Chondrocyte (in vitro differentiated cells): ENCODE measurements at regions not wholly inside any gene's neighbourhood (a gene's known extent, or its start where the extent isn't known, plus 50 kb on each side); places are given as distances from the start of the nearest gene placed in this dataset.

ENCODE experiments used
- DNase-seq: peaks from one replicate; pipeline ENCODE4 v3.0.0; 2021; ENCODE audit warnings: mixed read lengths, low spot score
- H3K27ac Mint-ChIP-seq: one replicate; pipeline ENCODE4 v1.8.0; 2021; ENCODE audit warnings: mild to moderate bottlenecking, moderate library complexity, mixed read lengths; ENCODE audit not compliant: unreplicated experiment
- H3K27me3 Mint-ChIP-seq: 2 replicates; pipeline ENCODE4 v1.8.0; 2021; ENCODE audit warnings: low read depth, mixed read lengths
- H3K36me3 Mint-ChIP-seq: 2 replicates; pipeline ENCODE4 v1.8.0; 2021; ENCODE audit warnings: low read depth, mixed read lengths
- H3K4me1 Mint-ChIP-seq: 2 replicates; pipeline ENCODE4 v1.8.0; 2021; ENCODE audit warnings: low read depth, mild to moderate bottlenecking, mixed read lengths
- H3K4me3 Mint-ChIP-seq: one replicate; pipeline ENCODE4 v1.8.0; 2021; ENCODE audit warnings: mild to moderate bottlenecking, moderate library complexity, mixed read lengths; ENCODE audit not compliant: unreplicated experiment
- H3K9me3 Mint-ChIP-seq: 2 replicates; pipeline ENCODE4 v1.8.0; 2021; ENCODE audit warnings: low read depth, mixed read lengths
- TF ChIP-seq, protein P1 (sequence below): fragments of 200-600 bp; sonication (generic); IDR thresholded peaks from 2 replicates; pipeline ENCODE4 v1.5.0; 2021; ENCODE audit warnings: antibody characterized with exemption, mild to moderate bottlenecking, moderate library complexity

DNA sequence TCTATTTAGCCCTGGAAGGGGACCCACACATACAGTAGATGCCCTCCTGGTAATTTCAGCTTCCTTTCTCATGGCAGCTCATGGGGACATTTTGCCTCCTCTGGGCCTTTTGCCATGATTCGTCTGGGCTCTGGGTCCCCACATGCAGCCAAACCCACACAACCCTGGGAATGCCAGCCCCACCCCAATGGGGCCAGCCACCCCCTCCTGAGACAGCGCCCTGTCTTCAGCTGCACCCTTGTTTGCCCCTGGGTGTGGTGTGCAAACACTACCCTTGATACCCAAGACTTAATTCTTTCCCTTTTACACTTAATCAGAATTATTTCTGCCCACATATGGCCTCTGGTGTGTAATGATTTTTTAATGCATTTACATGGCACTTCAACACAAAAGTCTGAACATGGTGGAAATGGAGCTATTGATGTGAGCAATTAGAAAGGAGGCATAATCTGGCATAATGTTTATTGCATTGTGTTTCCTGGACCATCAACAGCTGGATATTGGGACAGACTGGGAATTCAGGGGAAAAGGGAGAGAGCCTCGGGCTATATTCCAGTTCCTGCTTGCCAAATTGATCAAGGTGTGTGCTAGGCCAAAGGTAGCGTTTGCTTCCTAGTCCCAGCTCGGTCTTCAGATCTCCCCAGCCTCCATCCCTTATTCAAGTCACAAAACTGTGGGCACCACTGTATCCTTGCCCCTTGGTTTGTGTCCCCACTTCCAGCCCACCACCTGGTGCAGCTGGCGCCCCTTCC, 85.0 kb upstream of the ANO1 start:
- Mint-ChIP-seq H3K27ac (no peak overlapping the region), H3K4me3 (no peak overlapping the region), H3K4me1 (no peaks in the 10 kb centered on the region), H3K36me3 (peaks cover 11% of the 10 kb centered on the region), H3K27me3 (peaks cover 58% of the 10 kb centered on the region), H3K9me3 (peaks cover 8% of the 10 kb centered on the region)
- TF ChIP-seq, protein P1, sequence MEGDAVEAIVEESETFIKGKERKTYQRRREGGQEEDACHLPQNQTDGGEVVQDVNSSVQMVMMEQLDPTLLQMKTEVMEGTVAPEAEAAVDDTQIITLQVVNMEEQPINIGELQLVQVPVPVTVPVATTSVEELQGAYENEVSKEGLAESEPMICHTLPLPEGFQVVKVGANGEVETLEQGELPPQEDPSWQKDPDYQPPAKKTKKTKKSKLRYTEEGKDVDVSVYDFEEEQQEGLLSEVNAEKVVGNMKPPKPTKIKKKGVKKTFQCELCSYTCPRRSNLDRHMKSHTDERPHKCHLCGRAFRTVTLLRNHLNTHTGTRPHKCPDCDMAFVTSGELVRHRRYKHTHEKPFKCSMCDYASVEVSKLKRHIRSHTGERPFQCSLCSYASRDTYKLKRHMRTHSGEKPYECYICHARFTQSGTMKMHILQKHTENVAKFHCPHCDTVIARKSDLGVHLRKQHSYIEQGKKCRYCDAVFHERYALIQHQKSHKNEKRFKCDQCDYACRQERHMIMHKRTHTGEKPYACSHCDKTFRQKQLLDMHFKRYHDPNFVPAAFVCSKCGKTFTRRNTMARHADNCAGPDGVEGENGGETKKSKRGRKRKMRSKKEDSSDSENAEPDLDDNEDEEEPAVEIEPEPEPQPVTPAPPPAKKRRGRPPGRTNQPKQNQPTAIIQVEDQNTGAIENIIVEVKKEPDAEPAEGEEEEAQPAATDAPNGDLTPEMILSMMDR, result no peak
- no peak for DNase-seq

- Mint-ChIP-seq H3K27ac (no peak overlapping the region), H3K9me3 (peaks cover 8% of the 10 kb centered on the region), H3K4me3 (no peak overlapping the region), H3K4me1 (no peaks in the 10 kb centered on the region), H3K36me3 (peaks cover 13% of the 10 kb centered on the region), H3K27me3 (peaks cover 46% of the 10 kb centered on the region)
- TF ChIP-seq, protein P1, result no peak
- DNase-seq, result no peak
Measured at GRCh38 chr11:69994810-69995209, 83.3 kb upstream of the ANO1 start.

GRCh38 chr11:69995697-69996096, 82.4 kb upstream of the ANO1 start:
- Mint-ChIP-seq H3K4me1 (no peaks in the 10 kb centered on the region), H3K27me3 (peaks cover 48% of the 10 kb centered on the region), H3K9me3 (peaks cover 8% of the 10 kb centered on the region), H3K4me3 (no peak overlapping the region), H3K27ac (no peak overlapping the region), H3K36me3 (peaks cover 13% of the 10 kb centered on the region)
- no peak for DNase-seq
- TF ChIP-seq, protein P1, result no peak

- Mint-ChIP-seq H3K4me1 (no peaks in the 10 kb centered on the region), H3K9me3 (peaks cover 8% of the 10 kb centered on the region), H3K36me3 (peaks cover 13% of the 10 kb centered on the region), H3K27me3 (peaks cover 43% of the 10 kb centered on the region), H3K4me3 (no peak overlapping the region), H3K27ac (no peak overlapping the region)
- DNase-seq, result no peak
- TF ChIP-seq, protein P1, result no peak
Measured at GRCh38 chr11:69996451-69996850, 81.7 kb upstream of the ANO1 start.

GRCh38 chr11:69997352-69997751, 80.8 kb upstream of the ANO1 start:
- no peak overlapping the region for H3K27ac Mint-ChIP-seq
- H3K9me3 Mint-ChIP-seq, result peaks cover 8% of the 10 kb centered on the region
- no peak overlapping the region for H3K4me3 Mint-ChIP-seq
- H3K4me1 Mint-ChIP-seq, result no peaks in the 10 kb centered on the region
- TF ChIP-seq, protein P1, result no peak
- no peak for DNase-seq
- H3K36me3 Mint-ChIP-seq, result peaks cover 10% of the 10 kb centered on the region
- peaks cover 42% of the 10 kb centered on the region for H3K27me3 Mint-ChIP-seq
